NCI-H82 (cell line): ENCODE measurements at regions not wholly inside any gene's neighbourhood (a gene's known extent, or its start where the extent isn't known, plus 50 kb on each side); places are given as distances from the start of the nearest gene placed in this dataset.
A peak's percentile ranks its signal among the peaks of the same experiment; 100 is the strongest.

Experiments used
- DNase-seq: peaks from one replicate; lab custom pipeline; 2025; lab: John Stamatoyannopoulos, UW

GRCh38 chr10:4230036-4230435 lies 445.0 kb upstream of the KLF6 start:
- no peak for DNase-seq

- no peak for DNase-seq
Measured at GRCh38 chr10:4229106-4229505, 444.1 kb upstream of the KLF6 start.

- no peak for DNase-seq
Measured at GRCh38 chr10:4227586-4227985, 442.6 kb upstream of the KLF6 start.

- no peak for DNase-seq
Measured at GRCh38 chr10:4226941-4227540, 442.0 kb upstream of the KLF6 start.

- no peak for DNase-seq
Measured at GRCh38 chr10:4224178-4224577, 439.2 kb upstream of the KLF6 start.

GRCh38 chr10:4221310-4221709 lies 436.3 kb upstream of the KLF6 start:
- peak; percentile 27 for DNase-seq

- DNase-seq, result peak; percentile 92
Measured at GRCh38 chr10:4219901-4220300, 434.9 kb upstream of the KLF6 start.

- no peak for DNase-seq
Measured at GRCh38 chr10:4217653-4218052, 432.6 kb upstream of the KLF6 start.

GRCh38 chr10:4217187-4217586 lies 432.2 kb upstream of the KLF6 start:
- no peak for DNase-seq

GRCh38 chr10:4216726-4217125 lies 431.7 kb upstream of the KLF6 start:
- DNase-seq, result no peak

GRCh38 chr10:4215963-4216575 lies 431.1 kb upstream of the KLF6 start:
- DNase-seq, result no peak

- DNase-seq, result no peak
Measured at GRCh38 chr10:4215485-4215884, 430.5 kb upstream of the KLF6 start.

GRCh38 chr10:4214908-4215307 lies 429.9 kb upstream of the KLF6 start:
- DNase-seq, result no peak

- DNase-seq, result no peak
Measured at GRCh38 chr10:4213441-4213840, 428.4 kb upstream of the KLF6 start.

GRCh38 chr10:4212111-4212630 lies 427.2 kb upstream of the KLF6 start:
- no peak for DNase-seq

GRCh38 chr10:4208499-4208898 lies 423.5 kb upstream of the KLF6 start:
- DNase-seq, result no peak

- no peak for DNase-seq
Measured at GRCh38 chr10:4205113-4205512, 420.1 kb upstream of the KLF6 start.

- no peak for DNase-seq
Measured at GRCh38 chr10:4202938-4203337, 417.9 kb upstream of the KLF6 start.

- no peak for DNase-seq
Measured at GRCh38 chr10:4201866-4202825, 417.1 kb upstream of the KLF6 start.

- no peak for DNase-seq
Measured at GRCh38 chr10:4199196-4199595, 414.2 kb upstream of the KLF6 start.

- no peak for DNase-seq
Measured at GRCh38 chr10:4198216-4198615, 413.2 kb upstream of the KLF6 start.

- DNase-seq, result no peak
Measured at GRCh38 chr10:4197676-4198075, 412.7 kb upstream of the KLF6 start.
